ENCODE measurements at regions not wholly inside any gene's neighbourhood (a gene's known extent, or its start where the extent isn't known, plus 50 kb on each side); places are given as distances from the start of the nearest gene placed in this dataset.

GRCh38 chr2:153221506-153221905 lies 257.1 kb downstream of the RPRM start:
- no peak overlapping the region for H3K4me3 ChIP-seq (ENCODE audit: low read depth in 2 of 2, low read length in 2 of 2)
- ATAC-seq (no peak), DNase-seq (ENCODE audit: low read depth, low spot score) (no peak)
- no peaks in the 10 kb centered on the region for H3K27me3 ChIP-seq (ENCODE audit: control insufficient read depth, insufficient read depth, low read length)
- ChIA-PET CTCF (no interaction called here), POLR2A (no interaction called here)
- H3K9me3 ChIP-seq (ENCODE audit: control insufficient read depth, insufficient read depth, low read depth, low read length): peaks cover 6% of the 10 kb centered on the region; the same call in 1 of the 2 replicates
- in situ Hi-C loops (cut with HindIII; ENCODE audit: low pct_unique_long_range_greater_than_20kb, low sequenced_read_pairs): no loop called here
- intact Hi-C loops (cut with micrococcal nuclease; ENCODE audit: unreplicated experiment): no loop called here
- H3K4me1 ChIP-seq (ENCODE audit: control insufficient read depth, insufficient read depth, low read length): no peaks in the 10 kb centered on the region
- no peak overlapping the region for H3K27ac ChIP-seq (ENCODE audit: low read length)
- H3K36me3 ChIP-seq (ENCODE audit: control insufficient read depth, insufficient read depth, low read length): no peaks in the 10 kb centered on the region
- BruUV-seq (replicated peaks): no TSS peak
- TF ChIP-seq CTCF (IDR thresholded peaks at IDR 0.05) (no peak), TCF7L2 (IDR thresholded peaks at IDR 0.05; ENCODE audit: low read depth, low read length) (no peak), SIN3A (IDR thresholded peaks at IDR 0.05; ENCODE audit: borderline replicate concordance, insufficient read depth, low read depth, low read length) (no peak), POLR2AphosphoS5 (IDR thresholded peaks at IDR 0.05; ENCODE audit: low read depth, low read length) (no peak)
- TF ChIP-seq, protein P1, sequence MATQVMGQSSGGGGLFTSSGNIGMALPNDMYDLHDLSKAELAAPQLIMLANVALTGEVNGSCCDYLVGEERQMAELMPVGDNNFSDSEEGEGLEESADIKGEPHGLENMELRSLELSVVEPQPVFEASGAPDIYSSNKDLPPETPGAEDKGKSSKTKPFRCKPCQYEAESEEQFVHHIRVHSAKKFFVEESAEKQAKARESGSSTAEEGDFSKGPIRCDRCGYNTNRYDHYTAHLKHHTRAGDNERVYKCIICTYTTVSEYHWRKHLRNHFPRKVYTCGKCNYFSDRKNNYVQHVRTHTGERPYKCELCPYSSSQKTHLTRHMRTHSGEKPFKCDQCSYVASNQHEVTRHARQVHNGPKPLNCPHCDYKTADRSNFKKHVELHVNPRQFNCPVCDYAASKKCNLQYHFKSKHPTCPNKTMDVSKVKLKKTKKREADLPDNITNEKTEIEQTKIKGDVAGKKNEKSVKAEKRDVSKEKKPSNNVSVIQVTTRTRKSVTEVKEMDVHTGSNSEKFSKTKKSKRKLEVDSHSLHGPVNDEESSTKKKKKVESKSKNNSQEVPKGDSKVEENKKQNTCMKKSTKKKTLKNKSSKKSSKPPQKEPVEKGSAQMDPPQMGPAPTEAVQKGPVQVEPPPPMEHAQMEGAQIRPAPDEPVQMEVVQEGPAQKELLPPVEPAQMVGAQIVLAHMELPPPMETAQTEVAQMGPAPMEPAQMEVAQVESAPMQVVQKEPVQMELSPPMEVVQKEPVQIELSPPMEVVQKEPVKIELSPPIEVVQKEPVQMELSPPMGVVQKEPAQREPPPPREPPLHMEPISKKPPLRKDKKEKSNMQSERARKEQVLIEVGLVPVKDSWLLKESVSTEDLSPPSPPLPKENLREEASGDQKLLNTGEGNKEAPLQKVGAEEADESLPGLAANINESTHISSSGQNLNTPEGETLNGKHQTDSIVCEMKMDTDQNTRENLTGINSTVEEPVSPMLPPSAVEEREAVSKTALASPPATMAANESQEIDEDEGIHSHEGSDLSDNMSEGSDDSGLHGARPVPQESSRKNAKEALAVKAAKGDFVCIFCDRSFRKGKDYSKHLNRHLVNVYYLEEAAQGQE (IDR thresholded peaks at IDR 0.05; ENCODE audit: insufficient read depth in 1 of 2, low read depth in 2 of 2, low read length in 1 of 2): no peak

- ATAC-seq (no peak), DNase-seq (ENCODE audit: low read depth, low spot score) (no peak)
- H3K27me3 ChIP-seq (ENCODE audit: control insufficient read depth, insufficient read depth, low read length): no peaks in the 10 kb centered on the region
- H3K36me3 ChIP-seq (ENCODE audit: control insufficient read depth, insufficient read depth, low read length): no peaks in the 10 kb centered on the region
- in situ Hi-C loops (cut with HindIII; ENCODE audit: low pct_unique_long_range_greater_than_20kb, low sequenced_read_pairs): no loop called here
- BruUV-seq (replicated peaks): no TSS peak
- no peak overlapping the region for H3K4me3 ChIP-seq (ENCODE audit: low read depth in 2 of 2, low read length in 2 of 2)
- peaks cover 3% of the 10 kb centered on the region; the same call in 1 of the 2 replicates for H3K9me3 ChIP-seq (ENCODE audit: control insufficient read depth, insufficient read depth, low read depth, low read length)
- intact Hi-C loops (cut with micrococcal nuclease; ENCODE audit: unreplicated experiment): no loop called here
- no peak for TF ChIP-seq CTCF (IDR thresholded peaks at IDR 0.05)
- no peak for TF ChIP-seq SIN3A (IDR thresholded peaks at IDR 0.05; ENCODE audit: borderline replicate concordance, insufficient read depth, low read depth, low read length)
- TF ChIP-seq TCF7L2 (IDR thresholded peaks at IDR 0.05; ENCODE audit: low read depth, low read length): no peak
- no peak for TF ChIP-seq POLR2AphosphoS5 (IDR thresholded peaks at IDR 0.05; ENCODE audit: low read depth, low read length)
- TF ChIP-seq, protein P1 (IDR thresholded peaks at IDR 0.05; ENCODE audit: insufficient read depth in 1 of 2, low read depth in 2 of 2, low read length in 1 of 2): no peak
- H3K4me1 ChIP-seq (ENCODE audit: control insufficient read depth, insufficient read depth, low read length): no peaks in the 10 kb centered on the region
- ChIA-PET CTCF (no interaction called here), POLR2A (no interaction called here)
- H3K27ac ChIP-seq (ENCODE audit: low read length): no peak overlapping the region
These were observed 257.5 kb downstream of the RPRM start for GRCh38 chr2:153221087-153221486.

Data from Panc1 (cell line).